H9 (cell line): ENCODE measurements at regions not wholly inside any gene's neighbourhood (a gene's known extent, or its start where the extent isn't known, plus 50 kb on each side); places are given as distances from the start of the nearest gene placed in this dataset.

Experiments used
- DNase-seq: peaks from one replicate; pipeline ENCODE4 v3.0.0-alpha.2; 2017
- H2AFZ ChIP-seq: one replicate; pipeline ENCODE4 v1.6.1; 2013; ENCODE audit warnings: mild to moderate bottlenecking, low read length, control low read depth, moderate library complexity
- H2AK5ac ChIP-seq: 2 replicates; pipeline ENCODE4 v1.6.1; 2013; ENCODE audit warnings: low read length, control low read depth, mixed read lengths; ENCODE audit not compliant: insufficient read length
- H2BK120ac ChIP-seq: one replicate; pipeline ENCODE4 v1.6.1; 2013; ENCODE audit warnings: low read depth, mild to moderate bottlenecking, low read length, control low read depth, inconsistent platforms; ENCODE audit not compliant: poor library complexity, severe bottlenecking
- H2BK12ac ChIP-seq: 2 replicates; pipeline ENCODE4 v1.6.1; 2013; ENCODE audit warnings: low read length, control low read depth, mixed read lengths, low read depth; ENCODE audit not compliant: insufficient read length
- H2BK15ac ChIP-seq: 2 replicates; pipeline ENCODE4 v1.6.1; 2013; ENCODE audit warnings: low read depth, low read length, control low read depth
- H2BK20ac ChIP-seq: one replicate; pipeline ENCODE4 v1.6.1; 2013; ENCODE audit warnings: low read depth, mild to moderate bottlenecking, low read length, control low read depth, inconsistent platforms; ENCODE audit not compliant: poor library complexity, severe bottlenecking
- H2BK5ac ChIP-seq: 2 replicates; pipeline ENCODE4 v1.6.1; 2013; ENCODE audit warnings: low read length, control low read depth, mixed read lengths; ENCODE audit not compliant: insufficient read length
- H3K14ac ChIP-seq: 2 replicates; pipeline ENCODE4 v1.6.1; 2013; ENCODE audit warnings: low read length, control low read depth; ENCODE audit not compliant: insufficient read depth
- H3K18ac ChIP-seq: 2 replicates; pipeline ENCODE4 v1.6.1; 2013; ENCODE audit warnings: low read depth, mild to moderate bottlenecking, mixed read lengths, low read length, control low read depth; ENCODE audit not compliant: insufficient read length
- H3K23ac ChIP-seq: 2 replicates; pipeline ENCODE4 v1.6.1; 2013; ENCODE audit warnings: low read length, control low read depth, mixed read lengths, low read depth; ENCODE audit not compliant: insufficient read length
- H3K23me2 ChIP-seq: 2 replicates; pipeline ENCODE4 v1.6.1; 2013; ENCODE audit warnings: low read depth, mild to moderate bottlenecking, mixed read lengths, low read length, control low read depth; ENCODE audit not compliant: insufficient read length, poor library complexity, severe bottlenecking
- H3K27ac ChIP-seq: 2 replicates; pipeline ENCODE4 v1.5.1; 2013; ENCODE audit warnings: low read length, control low read depth, mixed read lengths, low read depth; ENCODE audit not compliant: insufficient read length
- H3K27me3 ChIP-seq: 2 replicates; pipeline ENCODE4 v1.6.1; 2013; ENCODE audit warnings: low read length, control low read depth, inconsistent platforms; ENCODE audit not compliant: insufficient read depth
- H3K4ac ChIP-seq: 2 replicates; pipeline ENCODE4 v1.6.1; 2013; ENCODE audit warnings: low read depth, mild to moderate bottlenecking, control low read depth, inconsistent platforms, low read length, moderate library complexity
- H3K4me1 ChIP-seq: 2 replicates; pipeline ENCODE4 v1.6.1; 2013; ENCODE audit warnings: low read length, control low read depth, inconsistent platforms; ENCODE audit not compliant: insufficient read depth
- H3K4me2 ChIP-seq: 2 replicates; pipeline ENCODE4 v1.6.1; 2013; ENCODE audit warnings: low read length, control low read depth, mixed read lengths; ENCODE audit not compliant: insufficient read length, insufficient read depth
- H3K56ac ChIP-seq: 2 replicates; pipeline ENCODE4 v1.6.1; 2013; ENCODE audit warnings: low read depth, mild to moderate bottlenecking, mixed read lengths, low read length, control low read depth; ENCODE audit not compliant: insufficient read length
- H3K79me1 ChIP-seq: 2 replicates; pipeline ENCODE4 v1.6.1; 2013; ENCODE audit warnings: low read depth, mild to moderate bottlenecking, moderate library complexity, low read length, control low read depth, inconsistent platforms; ENCODE audit not compliant: insufficient read depth, poor library complexity, severe bottlenecking
- H3K79me2 ChIP-seq: 2 replicates; pipeline ENCODE4 v1.6.1; 2013; ENCODE audit warnings: low read length, control low read depth, inconsistent platforms; ENCODE audit not compliant: insufficient read depth
- H3K9ac ChIP-seq: 2 replicates; pipeline ENCODE4 v1.6.1; 2013; ENCODE audit warnings: low read length, control low read depth, mixed read lengths; ENCODE audit not compliant: insufficient read length; ENCODE audit errors: extremely low read depth
- H3K9me3 ChIP-seq: one replicate; pipeline ENCODE4 v1.6.1; 2013; ENCODE audit warnings: low read depth, low read length, inconsistent platforms; ENCODE audit not compliant: control insufficient read depth
- H3T11ph ChIP-seq: one replicate; pipeline ENCODE4 v1.6.1; 2013; ENCODE audit warnings: mild to moderate bottlenecking, low read length, control low read depth, inconsistent platforms
- H4K20me1 ChIP-seq: one replicate; pipeline ENCODE4 v1.6.1; 2013; ENCODE audit not compliant: control insufficient read depth, insufficient read length, insufficient read depth
- H4K5ac ChIP-seq: 2 replicates; pipeline ENCODE4 v1.6.1; 2013; ENCODE audit warnings: low read depth, mild to moderate bottlenecking, mixed read lengths, low read length, control low read depth; ENCODE audit not compliant: insufficient read length
- H4K8ac ChIP-seq: replicated peaks from 2 replicates; pipeline ENCODE4 v1.6.1; 2013; ENCODE audit warnings: low read length, control low read depth, mixed read lengths, low read depth; ENCODE audit not compliant: insufficient read length
- H4K91ac ChIP-seq: 2 replicates; pipeline ENCODE4 v1.6.1; 2013; ENCODE audit warnings: low read depth, mild to moderate bottlenecking, moderate library complexity, mixed read lengths, low read length, control low read depth; ENCODE audit not compliant: insufficient read length
- H3K27ac Mint-ChIP-seq, 3 experiments: 2 replicates in 2 of 3; 3 replicates in 1 of 3; pipeline ENCODE4 v1.8.0; 2020 to 2021; ENCODE audit warnings: mixed read lengths in 3 of 3, mild to moderate bottlenecking in 1 of 3, moderate library complexity in 1 of 3
- H3K27me3 Mint-ChIP-seq: 2 replicates; pipeline ENCODE4 v1.8.0; 2021; ENCODE audit warnings: low read depth, mild to moderate bottlenecking, moderate library complexity, mixed read lengths
- H3K36me3 Mint-ChIP-seq, 3 experiments: 2 replicates in 2 of 3; 3 replicates in 1 of 3; pipeline ENCODE4 v1.8.0; 2020 to 2021; ENCODE audit warnings: low read depth in 3 of 3, mixed read lengths in 3 of 3; ENCODE audit not compliant: insufficient read depth in 1 of 3
- H3K4me1 Mint-ChIP-seq, 2 experiments: 2 replicates each; pipeline ENCODE4 v1.8.0; 2020; ENCODE audit warnings: mixed read lengths in 2 of 2
- H3K4me3 Mint-ChIP-seq, 2 experiments: 2 replicates in 1 of 2; 3 replicates in 1 of 2; pipeline ENCODE4 v1.8.0; 2020 to 2021; ENCODE audit warnings: mild to moderate bottlenecking in 2 of 2, mixed read lengths in 2 of 2, moderate library complexity in 1 of 2
- H3K9me3 Mint-ChIP-seq, 2 experiments: 2 replicates in 1 of 2; 3 replicates in 1 of 2; pipeline ENCODE4 v1.8.0; 2020; ENCODE audit warnings: mild to moderate bottlenecking in 2 of 2, mixed read lengths in 2 of 2, moderate library complexity in 1 of 2
- CTCF ChIP-seq: fragments of 200-600 bp; sonication (generic); conservative IDR thresholded peaks from 3 replicates; pipeline ENCODE4 v1.8.0; 2021; ENCODE audit warnings: antibody characterized with exemption, mild to moderate bottlenecking
- WGBS: extraction: QIAGEN DNeasy Blood & Tissue Kit; methylation state at CpG from one replicate; pipeline ENCODE4 v1.1.7; 2013; ENCODE audit warnings: missing lambda C conversion rate, low lambda C conversion rate, mixed read lengths; ENCODE audit not compliant: insufficient read length; ENCODE audit errors: extremely low coverage; 5-methylcytosine and 5-hydroxymethylcytosine counted together

GRCh38 chr4:107138433-107138832 is 102.3 kb upstream of the DKK2 start:
- Histone ChIP-seq H4K8ac (no peak overlapping the region), H4K20me1 (no peaks in the 10 kb centered on the region), H3K79me2 (no peaks in the 10 kb centered on the region), H3K27ac (no peak overlapping the region), H3K79me1 (no peaks in the 10 kb centered on the region), H2BK12ac (no peak overlapping the region), H3K4me1 (no peaks in the 10 kb centered on the region), H3K4ac (no peak overlapping the region), H3K14ac (no peak overlapping the region), H2BK20ac (no peak overlapping the region), H2AFZ (no peak overlapping the region), H3K23ac (no peak overlapping the region), H4K5ac (no peak overlapping the region), H3K4me2 (no peak overlapping the region), H3T11ph (no peak overlapping the region), H2BK120ac (no peak overlapping the region), H2AK5ac (no peak overlapping the region), H3K9me3 (no peaks in the 10 kb centered on the region), H3K18ac (no peak overlapping the region), H3K23me2 (no peaks in the 10 kb centered on the region), H2BK15ac (no peak overlapping the region), H3K56ac (no peak overlapping the region), H3K9ac (no peak overlapping the region), H2BK5ac (no peak overlapping the region), H3K27me3 (no peaks in the 10 kb centered on the region), H4K91ac (no peak overlapping the region)
- Mint-ChIP-seq H3K4me3 (no peak overlapping the region), H3K9me3 (no peaks in the 10 kb centered on the region), H3K27me3 (no peaks in the 10 kb centered on the region), H3K4me1 (no peaks in the 10 kb centered on the region), H3K27ac (no peak overlapping the region), H3K36me3 (no peaks in the 10 kb centered on the region)
- TF ChIP-seq CTCF, result no peak
- DNase-seq, result no peak
- WGBS, result no CpG with 5 or more reads among the region's 1 CpG
